Ishikawa (cell line): ENCODE measurements at regions not wholly inside any gene's neighbourhood (a gene's known extent, or its start where the extent isn't known, plus 50 kb on each side); places are given as distances from the start of the nearest gene placed in this dataset.

ENCODE experiments used
- CREB1 ChIP-seq: IDR thresholded peaks from 2 replicates; pipeline ENCODE4 v1.6.1; 2012; ENCODE audit warnings: low read depth
- EP300 ChIP-seq: IDR thresholded peaks from 2 replicates; pipeline ENCODE4 v1.6.1; 2012; ENCODE audit warnings: borderline replicate concordance
- FOXM1 ChIP-seq: IDR thresholded peaks from 2 replicates; pipeline ENCODE4 v1.6.1; 2012; ENCODE audit warnings: low read depth, borderline replicate concordance
- TCF12 ChIP-seq: IDR thresholded peaks from 2 replicates; pipeline ENCODE4 v1.6.1; 2012; ENCODE audit warnings: low read depth
- TEAD4 ChIP-seq: IDR thresholded peaks from 2 replicates; pipeline ENCODE4 v1.6.1; 2012
- USF1 ChIP-seq: IDR thresholded peaks from 2 replicates; pipeline ENCODE4 v1.6.1; 2012

GRCh38 chr9:78386348-78386747 lies 89.4 kb downstream of the PSAT1 start:
- no peak for TF ChIP-seq EP300
- TF ChIP-seq FOXM1, result no peak
- no peak for TF ChIP-seq TCF12
- no peak for TF ChIP-seq USF1
- TF ChIP-seq TEAD4, result no peak
- no peak for TF ChIP-seq CREB1
